Neural cell (in vitro differentiated cells): ENCODE measurements at regions not wholly inside any gene's neighbourhood (a gene's known extent, or its start where the extent isn't known, plus 50 kb on each side); places are given as distances from the start of the nearest gene placed in this dataset.

Experiments
- H2AFZ ChIP-seq: fragments of 200-600, 300-800 bp; sonication (generic), shearing (Covaris generic); 2 replicates; pipeline ENCODE4 v1.6.0; 2014; ENCODE audit warnings: low read depth, mild to moderate bottlenecking, antibody characterized with exemption, low read length, moderate library complexity
- H3F3A ChIP-seq: fragments of 200-600 bp; shearing (Covaris generic); 2 replicates; pipeline ENCODE4 v1.6.1; 2016; ENCODE audit warnings: mild to moderate bottlenecking, moderate library complexity, mixed read lengths, antibody characterized with exemption, low read length; ENCODE audit not compliant: insufficient read depth, poor library complexity, severe bottlenecking
- H3K27ac ChIP-seq: fragments of 200-600, 300-800 bp; sonication (generic), shearing (Covaris generic); 2 replicates; pipeline ENCODE4 v1.5.1; 2014; ENCODE audit warnings: mild to moderate bottlenecking, low read length, moderate library complexity
- H3K27me3 ChIP-seq: fragments of 300-800, 200-600 bp; sonication (generic), shearing (Covaris generic); 2 replicates; pipeline ENCODE4 v1.6.0; 2014; ENCODE audit warnings: mild to moderate bottlenecking, low read depth, low read length, moderate library complexity; ENCODE audit not compliant: insufficient read depth
- H3K36me3 ChIP-seq: fragments of 300-800, 200-600 bp; sonication (generic), shearing (Covaris generic); 2 replicates; pipeline ENCODE4 v1.5.1; 2014; ENCODE audit warnings: mild to moderate bottlenecking, antibody characterized with exemption, low read length, moderate library complexity; ENCODE audit not compliant: insufficient read depth
- H3K4me2 ChIP-seq: fragments of 300-800, 200-600 bp; sonication (generic), shearing (Covaris generic); 2 replicates; pipeline ENCODE4 v1.6.0; 2014; ENCODE audit warnings: mild to moderate bottlenecking, low read length
- H3K4me3 ChIP-seq: fragments of 300-800, 200-600 bp; sonication (generic), shearing (Covaris generic); 2 replicates; pipeline ENCODE4 v1.5.1; 2014; ENCODE audit warnings: mild to moderate bottlenecking, low read length, moderate library complexity
- H3K79me2 ChIP-seq: fragments of 200-600 bp; shearing (Covaris generic); replicated peaks from 2 replicates; pipeline ENCODE4 v1.6.0; 2014; ENCODE audit warnings: mild to moderate bottlenecking, low read length, moderate library complexity; ENCODE audit not compliant: insufficient read depth
- H3K9ac ChIP-seq: fragments of 300-800, 200-600 bp; sonication (generic), shearing (Covaris generic); 2 replicates; pipeline ENCODE4 v1.6.1; 2016; ENCODE audit warnings: mild to moderate bottlenecking, low read length, mixed read lengths
- H3K9me2 ChIP-seq: fragments of 200-600 bp; shearing (Covaris generic); 2 replicates; pipeline ENCODE4 v1.6.1; 2016; ENCODE audit warnings: mild to moderate bottlenecking, low read length, mixed read lengths; ENCODE audit not compliant: insufficient read depth
- H3K9me3 ChIP-seq: fragments of 200-600, 300-800 bp; sonication (generic), shearing (Covaris generic); 2 replicates; pipeline ENCODE4 v1.6.1; 2016; ENCODE audit warnings: mild to moderate bottlenecking, mixed run types, low read length, moderate library complexity, mixed read lengths
- H4K20me1 ChIP-seq: fragments of 200-600 bp; shearing (Covaris generic); 2 replicates; pipeline ENCODE4 v1.6.1; 2016; ENCODE audit warnings: mild to moderate bottlenecking, mixed run types; ENCODE audit not compliant: insufficient read depth
- CTCF ChIP-seq: fragments of 450-650 bp; IDR thresholded peaks from 2 replicates; pipeline ENCODE4 v1.5.1; 2014; ENCODE audit warnings: antibody characterized with exemption, mild to moderate bottlenecking, moderate library complexity; ENCODE audit not compliant: poor library complexity, severe bottlenecking
- EP300 ChIP-seq: fragments of 450-650 bp; conservative IDR thresholded peaks from 2 replicates; pipeline ENCODE4 v1.6.1; 2014; ENCODE audit warnings: antibody characterized with exemption, mild to moderate bottlenecking, moderate library complexity; ENCODE audit not compliant: poor library complexity, severe bottlenecking
- EZH2 ChIP-seq: fragments of 200-600, 300-800 bp; shearing (Covaris generic), sonication (generic); IDR thresholded peaks from 2 replicates; pipeline ENCODE4 v1.6.1; 2014; ENCODE audit warnings: antibody characterized with exemption, low read length, borderline replicate concordance, mild to moderate bottlenecking; ENCODE audit not compliant: insufficient read depth, poor library complexity, severe bottlenecking
- MXI1 ChIP-seq: fragments of 450-650 bp; conservative IDR thresholded peaks from 2 replicates; pipeline ENCODE4 v1.6.1; 2014; ENCODE audit warnings: antibody characterized with exemption, mild to moderate bottlenecking; ENCODE audit not compliant: poor library complexity, severe bottlenecking
- POLR2AphosphoS5 ChIP-seq: IDR thresholded peaks from 2 replicates; pipeline ENCODE4 v1.6.1; 2012
- RAD21 ChIP-seq: fragments of 450-650 bp; conservative IDR thresholded peaks from 2 replicates; pipeline ENCODE4 v1.6.1; 2014; ENCODE audit warnings: antibody characterized with exemption, mild to moderate bottlenecking, moderate library complexity
- REST ChIP-seq: IDR thresholded peaks from 2 replicates; pipeline ENCODE4 v1.6.1; 2012; ENCODE audit warnings: borderline replicate concordance
- SMC3 ChIP-seq: fragments of 450-650 bp; conservative IDR thresholded peaks from 2 replicates; pipeline ENCODE4 v1.6.1; 2014; ENCODE audit warnings: antibody characterized with exemption, mild to moderate bottlenecking, moderate library complexity; ENCODE audit not compliant: poor library complexity
- TAF1 ChIP-seq: IDR thresholded peaks from 2 replicates; pipeline ENCODE4 v1.6.1; 2012; ENCODE audit warnings: low read depth

- no peaks in the 10 kb centered on the region for H3K9me3 ChIP-seq
- H4K20me1 ChIP-seq, result no peaks in the 10 kb centered on the region
- no peaks in the 10 kb centered on the region for H3K79me2 ChIP-seq
- H3K4me2 ChIP-seq, result no peak overlapping the region
- no peak overlapping the region for H3K27ac ChIP-seq
- H3K4me3 ChIP-seq, result no peak overlapping the region
- H3K36me3 ChIP-seq, result no peaks in the 10 kb centered on the region
- no peak overlapping the region for H2AFZ ChIP-seq
- H3K27me3 ChIP-seq, result no peaks in the 10 kb centered on the region
- no peak overlapping the region for H3K9ac ChIP-seq
- H3K9me2 ChIP-seq, result no peaks in the 10 kb centered on the region
- TF ChIP-seq SMC3 (no peak), TAF1 (no peak), EP300 (no peak), EZH2 (no peak), REST (no peak), RAD21 (no peak), MXI1 (no peak), CTCF (no peak), POLR2AphosphoS5 (no peak)
- no peaks in the 10 kb centered on the region for H3F3A ChIP-seq
Observed at GRCh38 chr18:43625582-43625981, 348.3 kb upstream of the SYT4 start.

GRCh38 chr18:43627848-43628530 is 350.7 kb upstream of the SYT4 start:
- Histone ChIP-seq H3K4me2 (no peak overlapping the region), H3K27me3 (no peaks in the 10 kb centered on the region), H3K9me2 (no peaks in the 10 kb centered on the region), H3K9me3 (no peaks in the 10 kb centered on the region), H4K20me1 (no peaks in the 10 kb centered on the region), H3K4me3 (no peak overlapping the region), H2AFZ (no peak overlapping the region), H3F3A (no peaks in the 10 kb centered on the region), H3K9ac (no peak overlapping the region), H3K79me2 (no peaks in the 10 kb centered on the region), H3K27ac (peak overlapping the region; percentile 42), H3K36me3 (no peaks in the 10 kb centered on the region)
- TF ChIP-seq RAD21 (peak; percentile 10), POLR2AphosphoS5 (peak; percentile 45), REST (no peak), MXI1 (no peak), SMC3 (no peak), EP300 (no peak), TAF1 (no peak), CTCF (no peak), EZH2 (no peak)
